NCI-H2196 treated with DMSO at 0.1 percent for 48 hours (cell line): ENCODE measurements at regions not wholly inside any gene's neighbourhood (a gene's known extent, or its start where the extent isn't known, plus 50 kb on each side); places are given as distances from the start of the nearest gene placed in this dataset.

Experiments used
- DNase-seq: peaks from one replicate; lab custom pipeline; 2025; ENCODE audit not compliant: unreplicated experiment; lab: John Stamatoyannopoulos, UW

GRCh38 chr7:46744957-46745706 is 824.1 kb upstream of the IGFBP3 start:
- no peak for DNase-seq

GRCh38 chr7:46742601-46743000 is 821.5 kb upstream of the IGFBP3 start:
- no peak for DNase-seq

- DNase-seq, result no peak
Measured at GRCh38 chr7:46741938-46742540, 821.0 kb upstream of the IGFBP3 start.

GRCh38 chr7:46741181-46741580 is 820.1 kb upstream of the IGFBP3 start:
- DNase-seq, result no peak

- DNase-seq, result no peak
Measured at GRCh38 chr7:46739518-46740234, 818.6 kb upstream of the IGFBP3 start.

- DNase-seq, result no peak
Measured at GRCh38 chr7:46738796-46739195, 817.7 kb upstream of the IGFBP3 start.

GRCh38 chr7:46738165-46738564 is 817.1 kb upstream of the IGFBP3 start:
- no peak for DNase-seq

GRCh38 chr7:46725838-46726237 is 804.8 kb upstream of the IGFBP3 start:
- DNase-seq, result no peak

- DNase-seq, result no peak
Measured at GRCh38 chr7:46725136-46725535, 804.1 kb upstream of the IGFBP3 start.

GRCh38 chr7:46723742-46724141 is 802.7 kb upstream of the IGFBP3 start:
- no peak for DNase-seq

- no peak for DNase-seq
Measured at GRCh38 chr7:46723003-46723402, 801.9 kb upstream of the IGFBP3 start.

GRCh38 chr7:46720761-46721160 is 799.7 kb upstream of the IGFBP3 start:
- DNase-seq, result no peak

GRCh38 chr7:46719616-46720015 is 798.5 kb upstream of the IGFBP3 start:
- no peak for DNase-seq

- DNase-seq, result no peak
Measured at GRCh38 chr7:46716926-46717325, 795.9 kb upstream of the IGFBP3 start.

GRCh38 chr7:46715579-46715978 is 794.5 kb upstream of the IGFBP3 start:
- no peak for DNase-seq

- DNase-seq, result no peak
Measured at GRCh38 chr7:46714904-46715303, 793.8 kb upstream of the IGFBP3 start.

GRCh38 chr7:46713868-46714596 is 793.0 kb upstream of the IGFBP3 start:
- no peak for DNase-seq

GRCh38 chr7:46710927-46711326 is 789.9 kb upstream of the IGFBP3 start:
- no peak for DNase-seq

GRCh38 chr7:46707973-46708372 is 786.9 kb upstream of the IGFBP3 start:
- no peak for DNase-seq

- DNase-seq, result no peak
Measured at GRCh38 chr7:46705386-46706255, 784.5 kb upstream of the IGFBP3 start.

- DNase-seq, result no peak
Measured at GRCh38 chr7:46696741-46697140, 775.7 kb upstream of the IGFBP3 start.
